OCI-LY1 (cell line): ENCODE measurements at regions not wholly inside any gene's neighbourhood (a gene's known extent, or its start where the extent isn't known, plus 50 kb on each side); places are given as distances from the start of the nearest gene placed in this dataset.

Source experiments
- EZH2 ChIP-seq: fragments of 200-600 bp; sonication (generic), shearing (Covaris generic); IDR thresholded peaks from 2 replicates; pipeline ENCODE4 v1.8.0; 2017; ENCODE audit warnings: borderline replicate concordance, mixed run types, mild to moderate bottlenecking, antibody characterized with exemption, low read length, moderate library complexity, mixed read lengths
- TF ChIP-seq, protein P1 (sequence below): fragments of 200-600 bp; sonication (generic), shearing (Covaris generic); IDR thresholded peaks from 2 replicates; pipeline ENCODE4 v1.5.1; 2017; ENCODE audit warnings: mild to moderate bottlenecking, antibody characterized with exemption, low read length, moderate library complexity, mixed read lengths

DNA sequence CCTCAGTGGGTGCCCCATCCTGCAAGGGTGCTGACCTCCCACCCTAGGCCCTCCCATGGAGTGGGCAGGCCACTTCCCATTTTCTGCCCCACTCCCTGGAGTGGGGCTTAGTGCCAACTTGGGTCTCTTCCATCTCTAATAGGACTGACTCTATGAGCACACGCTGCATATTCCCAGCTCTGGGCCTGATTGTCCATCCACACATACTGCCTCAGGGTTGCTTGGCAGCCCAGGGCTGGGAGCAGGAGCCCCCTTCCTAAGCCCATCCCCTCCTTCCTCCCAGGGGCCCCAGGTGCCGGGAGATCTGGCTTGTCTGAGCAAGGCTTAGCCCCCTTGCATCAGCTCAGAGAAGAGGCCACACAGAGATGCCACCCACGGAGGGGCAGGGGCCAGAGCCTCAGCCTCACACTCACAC, 55.1 kb downstream of the PJA1 start:
- TF ChIP-seq EZH2 = no peak
- TF ChIP-seq, protein P1, sequence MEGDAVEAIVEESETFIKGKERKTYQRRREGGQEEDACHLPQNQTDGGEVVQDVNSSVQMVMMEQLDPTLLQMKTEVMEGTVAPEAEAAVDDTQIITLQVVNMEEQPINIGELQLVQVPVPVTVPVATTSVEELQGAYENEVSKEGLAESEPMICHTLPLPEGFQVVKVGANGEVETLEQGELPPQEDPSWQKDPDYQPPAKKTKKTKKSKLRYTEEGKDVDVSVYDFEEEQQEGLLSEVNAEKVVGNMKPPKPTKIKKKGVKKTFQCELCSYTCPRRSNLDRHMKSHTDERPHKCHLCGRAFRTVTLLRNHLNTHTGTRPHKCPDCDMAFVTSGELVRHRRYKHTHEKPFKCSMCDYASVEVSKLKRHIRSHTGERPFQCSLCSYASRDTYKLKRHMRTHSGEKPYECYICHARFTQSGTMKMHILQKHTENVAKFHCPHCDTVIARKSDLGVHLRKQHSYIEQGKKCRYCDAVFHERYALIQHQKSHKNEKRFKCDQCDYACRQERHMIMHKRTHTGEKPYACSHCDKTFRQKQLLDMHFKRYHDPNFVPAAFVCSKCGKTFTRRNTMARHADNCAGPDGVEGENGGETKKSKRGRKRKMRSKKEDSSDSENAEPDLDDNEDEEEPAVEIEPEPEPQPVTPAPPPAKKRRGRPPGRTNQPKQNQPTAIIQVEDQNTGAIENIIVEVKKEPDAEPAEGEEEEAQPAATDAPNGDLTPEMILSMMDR = no peak
